ENCODE measurements at regions not wholly inside any gene's neighbourhood (a gene's known extent, or its start where the extent isn't known, plus 50 kb on each side); places are given as distances from the start of the nearest gene placed in this dataset.

DNA sequence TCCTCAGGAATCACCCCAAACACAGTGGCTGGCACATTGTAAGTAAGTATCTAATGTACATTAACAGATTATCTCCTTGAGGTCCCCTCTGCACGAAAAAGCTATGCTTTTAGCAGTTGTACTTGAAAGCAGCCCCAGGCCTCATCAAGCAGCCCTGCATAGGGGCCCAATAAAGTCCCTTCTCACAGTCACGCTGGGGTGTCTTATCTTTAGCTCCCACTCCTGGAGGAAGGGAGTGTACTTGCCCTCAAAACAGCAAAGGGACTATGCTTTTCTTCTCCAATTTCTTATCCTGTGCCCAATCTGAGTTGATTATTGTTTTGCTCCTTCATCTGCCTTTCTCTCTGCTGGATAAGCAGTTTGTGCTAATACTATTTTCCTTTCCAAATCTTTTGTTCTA, 168.8 kb upstream of the PLXNA2 start:
- Histone ChIP-seq H3K27ac (ENCODE audit: poor library complexity, severe bottlenecking) (no peak overlapping the region), H3K9me3 (ENCODE audit: severe bottlenecking) (no peaks in the 10 kb centered on the region), H3K4me3 (ENCODE audit: severe bottlenecking) (no peak overlapping the region), H3K36me3 (ENCODE audit: low read depth) (no peaks in the 10 kb centered on the region), H3K27me3 (ENCODE audit: insufficient read depth, poor library complexity, severe bottlenecking) (no peaks in the 10 kb centered on the region), H3K4me1 (ENCODE audit: insufficient read depth, poor library complexity, severe bottlenecking) (no peaks in the 10 kb centered on the region)
- TF ChIP-seq, protein P1, sequence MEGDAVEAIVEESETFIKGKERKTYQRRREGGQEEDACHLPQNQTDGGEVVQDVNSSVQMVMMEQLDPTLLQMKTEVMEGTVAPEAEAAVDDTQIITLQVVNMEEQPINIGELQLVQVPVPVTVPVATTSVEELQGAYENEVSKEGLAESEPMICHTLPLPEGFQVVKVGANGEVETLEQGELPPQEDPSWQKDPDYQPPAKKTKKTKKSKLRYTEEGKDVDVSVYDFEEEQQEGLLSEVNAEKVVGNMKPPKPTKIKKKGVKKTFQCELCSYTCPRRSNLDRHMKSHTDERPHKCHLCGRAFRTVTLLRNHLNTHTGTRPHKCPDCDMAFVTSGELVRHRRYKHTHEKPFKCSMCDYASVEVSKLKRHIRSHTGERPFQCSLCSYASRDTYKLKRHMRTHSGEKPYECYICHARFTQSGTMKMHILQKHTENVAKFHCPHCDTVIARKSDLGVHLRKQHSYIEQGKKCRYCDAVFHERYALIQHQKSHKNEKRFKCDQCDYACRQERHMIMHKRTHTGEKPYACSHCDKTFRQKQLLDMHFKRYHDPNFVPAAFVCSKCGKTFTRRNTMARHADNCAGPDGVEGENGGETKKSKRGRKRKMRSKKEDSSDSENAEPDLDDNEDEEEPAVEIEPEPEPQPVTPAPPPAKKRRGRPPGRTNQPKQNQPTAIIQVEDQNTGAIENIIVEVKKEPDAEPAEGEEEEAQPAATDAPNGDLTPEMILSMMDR (IDR thresholded peaks at IDR 0.05; ENCODE audit: poor library complexity, severe bottlenecking) = no peak
- DNase-seq (ENCODE audit: low spot score) = no peak
- ATAC-seq (ENCODE audit: low read depth) = no peak

DNA sequence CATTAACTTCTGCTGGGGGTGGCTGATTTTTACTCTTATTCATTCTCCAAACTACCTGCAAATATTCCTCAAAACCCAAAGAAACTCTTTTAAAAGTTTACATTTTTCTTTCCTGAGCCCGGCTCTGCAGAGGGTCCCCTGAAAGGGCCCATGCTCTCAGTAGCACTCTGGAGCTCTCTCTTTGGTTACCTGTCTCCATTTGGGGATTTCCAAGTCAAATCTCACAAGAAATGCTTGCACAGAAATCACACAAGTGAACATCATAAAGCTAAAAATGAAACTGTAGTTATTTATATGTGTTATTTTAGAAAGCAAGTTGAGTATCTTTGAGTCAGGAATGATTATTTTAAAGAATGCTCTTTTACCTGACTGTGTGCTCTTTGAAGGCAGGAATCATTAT, 174.5 kb upstream of the PLXNA2 start:
- TF ChIP-seq, protein P1 (IDR thresholded peaks at IDR 0.05; ENCODE audit: poor library complexity, severe bottlenecking) = no peak
- ATAC-seq (ENCODE audit: low read depth) (no peak), DNase-seq (ENCODE audit: low spot score) (no peak)
- H3K4me1 ChIP-seq (ENCODE audit: insufficient read depth, poor library complexity, severe bottlenecking) = no peaks in the 10 kb centered on the region
- H3K36me3 ChIP-seq (ENCODE audit: low read depth) = no peaks in the 10 kb centered on the region
- no peak overlapping the region for H3K4me3 ChIP-seq (ENCODE audit: severe bottlenecking)
- no peaks in the 10 kb centered on the region for H3K9me3 ChIP-seq (ENCODE audit: severe bottlenecking)
- H3K27ac ChIP-seq (ENCODE audit: poor library complexity, severe bottlenecking) = no peak overlapping the region
- no peaks in the 10 kb centered on the region for H3K27me3 ChIP-seq (ENCODE audit: insufficient read depth, poor library complexity, severe bottlenecking)

DNA sequence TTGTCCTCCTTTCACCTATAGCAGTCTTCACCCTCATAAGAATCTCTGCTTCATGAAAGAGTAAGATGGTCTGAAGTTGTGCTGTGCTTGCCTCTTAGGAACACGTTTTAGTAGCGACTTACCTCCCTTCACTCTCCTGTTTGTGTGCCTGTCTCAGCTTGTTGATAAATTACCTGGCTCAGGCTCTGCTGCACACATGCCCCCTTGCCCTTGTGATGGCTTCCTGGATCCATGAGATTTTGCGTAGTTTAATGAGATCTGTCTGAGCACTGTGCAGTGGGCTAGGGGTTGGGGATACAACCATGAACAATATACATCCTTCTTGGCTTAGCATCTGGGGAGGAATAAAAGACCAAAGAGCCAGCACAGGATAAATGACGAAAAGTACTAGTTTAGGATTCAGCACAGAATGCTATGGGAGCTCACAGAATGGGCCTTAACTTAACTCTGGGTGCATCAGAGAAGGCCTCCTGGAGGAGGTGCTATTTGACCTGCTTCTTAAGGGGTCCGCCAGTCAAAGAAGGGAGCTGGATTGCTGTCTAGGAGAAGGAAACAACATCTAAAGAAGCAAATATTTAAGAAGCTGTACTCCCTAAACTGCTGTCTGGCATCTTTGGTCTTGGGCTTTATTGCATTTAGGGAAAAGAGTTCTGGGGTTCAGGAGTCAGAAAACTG, 175.7 kb upstream of the PLXNA2 start:
- no peaks in the 10 kb centered on the region for H3K4me1 ChIP-seq (ENCODE audit: insufficient read depth, poor library complexity, severe bottlenecking)
- no peak overlapping the region for H3K27ac ChIP-seq (ENCODE audit: poor library complexity, severe bottlenecking)
- TF ChIP-seq, protein P1 (IDR thresholded peaks at IDR 0.05; ENCODE audit: poor library complexity, severe bottlenecking) = no peak
- ATAC-seq (ENCODE audit: low read depth) (no peak), DNase-seq (ENCODE audit: low spot score) (no peak)
- H3K4me3 ChIP-seq (ENCODE audit: severe bottlenecking) = no peak overlapping the region
- no peaks in the 10 kb centered on the region for H3K36me3 ChIP-seq (ENCODE audit: low read depth)
- H3K27me3 ChIP-seq (ENCODE audit: insufficient read depth, poor library complexity, severe bottlenecking) = no peaks in the 10 kb centered on the region
- no peaks in the 10 kb centered on the region for H3K9me3 ChIP-seq (ENCODE audit: severe bottlenecking)

DNA sequence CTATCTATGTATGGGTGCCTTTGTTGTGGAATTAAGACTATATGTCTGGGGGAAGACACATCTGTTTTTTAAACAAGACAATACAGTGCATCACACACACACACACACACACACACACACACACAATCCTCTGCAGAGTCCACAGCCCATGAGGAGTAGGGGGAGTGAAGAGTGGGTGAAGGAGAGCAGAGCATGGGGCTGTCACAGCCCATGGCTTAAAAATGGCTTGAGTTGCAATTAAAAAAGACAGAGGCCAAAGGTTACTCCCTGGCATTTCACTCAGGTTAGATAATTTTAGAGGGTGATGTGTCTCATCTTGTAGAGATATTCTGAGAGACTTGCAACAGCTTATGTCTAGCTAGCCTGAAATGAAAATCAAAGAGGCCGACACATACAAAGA, 176.5 kb upstream of the PLXNA2 start:
- TF ChIP-seq, protein P1 (IDR thresholded peaks at IDR 0.05; ENCODE audit: poor library complexity, severe bottlenecking) = no peak
- no peak for DNase-seq (ENCODE audit: low spot score)
- Histone ChIP-seq H3K4me1 (ENCODE audit: insufficient read depth, poor library complexity, severe bottlenecking) (no peaks in the 10 kb centered on the region), H3K27ac (ENCODE audit: poor library complexity, severe bottlenecking) (no peak overlapping the region), H3K36me3 (ENCODE audit: low read depth) (no peaks in the 10 kb centered on the region), H3K9me3 (ENCODE audit: severe bottlenecking) (no peaks in the 10 kb centered on the region), H3K27me3 (ENCODE audit: insufficient read depth, poor library complexity, severe bottlenecking) (no peaks in the 10 kb centered on the region), H3K4me3 (ENCODE audit: severe bottlenecking) (no peak overlapping the region)
- no peak for ATAC-seq (ENCODE audit: low read depth)

DNA sequence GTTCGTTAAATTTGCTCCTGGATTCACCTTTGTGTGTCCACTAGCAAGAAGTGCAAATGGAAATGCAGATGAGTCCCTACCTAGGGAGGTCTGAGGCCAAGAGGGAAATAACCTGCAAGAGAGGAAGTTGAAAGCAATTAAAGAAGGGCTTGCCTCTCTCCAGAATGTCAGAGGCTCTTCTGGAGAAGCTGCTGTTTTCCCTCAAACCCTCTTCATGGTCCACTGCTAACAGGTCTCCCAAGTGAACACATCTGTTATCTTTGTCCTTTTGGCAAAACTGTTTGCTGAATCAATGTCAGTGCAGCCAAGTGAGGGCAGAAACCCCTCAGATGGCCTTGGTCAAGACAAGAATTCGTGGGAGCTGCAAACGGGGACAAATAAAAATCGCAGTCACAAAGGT, 177.3 kb upstream of the PLXNA2 start:
- DNase-seq (ENCODE audit: low spot score) (no peak), ATAC-seq (ENCODE audit: low read depth) (no peak)
- no peaks in the 10 kb centered on the region for H3K9me3 ChIP-seq (ENCODE audit: severe bottlenecking)
- no peak overlapping the region for H3K4me3 ChIP-seq (ENCODE audit: severe bottlenecking)
- H3K27me3 ChIP-seq (ENCODE audit: insufficient read depth, poor library complexity, severe bottlenecking) = no peaks in the 10 kb centered on the region
- no peaks in the 10 kb centered on the region for H3K36me3 ChIP-seq (ENCODE audit: low read depth)
- H3K27ac ChIP-seq (ENCODE audit: poor library complexity, severe bottlenecking) = no peak overlapping the region
- TF ChIP-seq, protein P1 (IDR thresholded peaks at IDR 0.05; ENCODE audit: poor library complexity, severe bottlenecking) = no peak
- no peaks in the 10 kb centered on the region for H3K4me1 ChIP-seq (ENCODE audit: insufficient read depth, poor library complexity, severe bottlenecking)

All from RWPE2 (cell line).